Osteoblast (primary cell): ENCODE measurements at regions not wholly inside any gene's neighbourhood (a gene's known extent, or its start where the extent isn't known, plus 50 kb on each side); places are given as distances from the start of the nearest gene placed in this dataset. TPM values are rescaled to one million over a fixed set of nuclear protein-coding genes. Genes with fewer than 3 reads are reported as not detected.

ENCODE experiments used
- DNase-seq: peaks from one replicate; pipeline ENCODE4 v3.0.0; 2011; ENCODE audit warnings: low spot score, mixed read lengths; ENCODE audit not compliant: insufficient read length; ENCODE audit errors: missing footprints
- H2AFZ ChIP-seq: 2 replicates; pipeline ENCODE4 v1.6.0; 2011; ENCODE audit warnings: mild to moderate bottlenecking, low read length
- H3K27ac ChIP-seq: 2 replicates; pipeline ENCODE4 v1.5.1; 2011; ENCODE audit warnings: mild to moderate bottlenecking, low read depth, low read length, moderate library complexity
- H3K27me3 ChIP-seq: 2 replicates; pipeline ENCODE4 v1.6.0; 2012; ENCODE audit warnings: mild to moderate bottlenecking, control low read depth, inconsistent platforms, low read length, moderate library complexity; ENCODE audit not compliant: insufficient read depth
- H3K36me3 ChIP-seq: 2 replicates; pipeline ENCODE4 v1.5.1; 2011; ENCODE audit warnings: mild to moderate bottlenecking, low read length, control low read depth, moderate library complexity; ENCODE audit not compliant: insufficient read depth
- H3K4me1 ChIP-seq: 2 replicates; pipeline ENCODE4 v1.5.1; 2011; ENCODE audit warnings: mild to moderate bottlenecking, low read length, control low read depth, moderate library complexity; ENCODE audit not compliant: insufficient read depth
- H3K4me2 ChIP-seq: 2 replicates; pipeline ENCODE4 v1.6.0; 2011; ENCODE audit warnings: mild to moderate bottlenecking, low read length; ENCODE audit not compliant: insufficient read depth
- H3K4me3 ChIP-seq: fragments of 200-600 bp; sonication (generic); 3 replicates; pipeline ENCODE4 v1.5.1; 2012; ENCODE audit warnings: mild to moderate bottlenecking, low read length, inconsistent platforms; ENCODE audit not compliant: insufficient read depth
- H3K79me2 ChIP-seq: 2 replicates; pipeline ENCODE4 v1.6.0; 2012; ENCODE audit warnings: mild to moderate bottlenecking, low read length, control low read depth, inconsistent platforms; ENCODE audit not compliant: insufficient read depth
- H3K9me3 ChIP-seq: 2 replicates; pipeline ENCODE4 v1.5.1; 2011; ENCODE audit warnings: low read depth, low read length, control low read depth
- H4K20me1 ChIP-seq: 2 replicates; pipeline ENCODE4 v1.6.0; 2012; ENCODE audit warnings: mild to moderate bottlenecking, low read length, control low read depth; ENCODE audit not compliant: insufficient read depth
- CTCF ChIP-seq: IDR thresholded peaks from 2 replicates; pipeline ENCODE4 v1.5.1; 2011; ENCODE audit warnings: mild to moderate bottlenecking, low read depth, low read length, moderate library complexity; ENCODE audit errors: extremely low read depth
- small RNA-seq: library from RNA; depleted of rRNA; stranded (forward); fragments of <200 nt; gene quantifications from one replicate; pipeline ENCODE3, GENCODE V24; 2012

GRCh38 chr1:91621907-91622306 lies 121.3 kb downstream of the CDC7 start:
- DNase-seq, result no peak
- H3K27me3 ChIP-seq, result peaks cover 10% of the 10 kb centered on the region
- H3K4me3 ChIP-seq, result no peak overlapping the region
- no peak for TF ChIP-seq CTCF
- H3K27ac ChIP-seq, result no peak overlapping the region
- H2AFZ ChIP-seq, result no peak overlapping the region
- no peaks in the 10 kb centered on the region for H3K79me2 ChIP-seq
- H3K4me1 ChIP-seq, result peaks cover 6% of the 10 kb centered on the region
- no peaks in the 10 kb centered on the region for H4K20me1 ChIP-seq
- H3K9me3 ChIP-seq, result no peaks in the 10 kb centered on the region
- H3K4me2 ChIP-seq, result no peak overlapping the region
- H3K36me3 ChIP-seq, result no peaks in the 10 kb centered on the region

GRCh38 chr1:91622616-91623015 lies 122.0 kb downstream of the CDC7 start:
- H3K4me1 ChIP-seq, result peaks cover 6% of the 10 kb centered on the region
- no peak for TF ChIP-seq CTCF
- no peak overlapping the region for H3K4me3 ChIP-seq
- no peak overlapping the region for H2AFZ ChIP-seq
- no peaks in the 10 kb centered on the region for H3K36me3 ChIP-seq
- no peaks in the 10 kb centered on the region for H4K20me1 ChIP-seq
- H3K4me2 ChIP-seq, result no peak overlapping the region
- H3K27ac ChIP-seq, result no peak overlapping the region
- peaks cover 10% of the 10 kb centered on the region for H3K27me3 ChIP-seq
- no peaks in the 10 kb centered on the region for H3K9me3 ChIP-seq
- DNase-seq, result no peak
- H3K79me2 ChIP-seq, result no peaks in the 10 kb centered on the region

GRCh38 chr1:91623020-91623419 lies 122.4 kb downstream of the CDC7 start:
- H3K4me2 ChIP-seq, result no peak overlapping the region
- no peak overlapping the region for H3K4me3 ChIP-seq
- H3K9me3 ChIP-seq, result no peaks in the 10 kb centered on the region
- no peaks in the 10 kb centered on the region for H3K36me3 ChIP-seq
- no peak overlapping the region for H2AFZ ChIP-seq
- TF ChIP-seq CTCF, result no peak
- no peaks in the 10 kb centered on the region for H3K79me2 ChIP-seq
- no peaks in the 10 kb centered on the region for H4K20me1 ChIP-seq
- H3K27ac ChIP-seq, result no peak overlapping the region
- H3K27me3 ChIP-seq, result peaks cover 9% of the 10 kb centered on the region
- H3K4me1 ChIP-seq, result peaks cover 6% of the 10 kb centered on the region
- DNase-seq, result no peak

- Histone ChIP-seq H3K9me3 (no peaks in the 10 kb centered on the region), H3K36me3 (no peaks in the 10 kb centered on the region), H3K4me3 (no peak overlapping the region), H3K27me3 (peaks cover 4% of the 10 kb centered on the region), H3K4me1 (peaks cover 6% of the 10 kb centered on the region), H3K79me2 (no peaks in the 10 kb centered on the region), H3K4me2 (no peak overlapping the region), H2AFZ (no peak overlapping the region), H4K20me1 (no peaks in the 10 kb centered on the region), H3K27ac (no peak overlapping the region)
- no peak for DNase-seq
- TF ChIP-seq CTCF, result no peak
These were observed 123.7 kb downstream of the CDC7 start for GRCh38 chr1:91624331-91624730.

Small RNA genes in the stretch of these regions (small RNA-seq; reads per million reads assigned to genes)
- gene AL714022.1, result not detected
